H9 (cell line): ENCODE measurements at regions not wholly inside any gene's neighbourhood (a gene's known extent, or its start where the extent isn't known, plus 50 kb on each side); places are given as distances from the start of the nearest gene placed in this dataset.

Experiments
- DNase-seq: peaks from one replicate; pipeline ENCODE4 v3.0.0-alpha.2; 2017
- H2AFZ ChIP-seq: one replicate; pipeline ENCODE4 v1.6.1; 2013; ENCODE audit warnings: mild to moderate bottlenecking, low read length, control low read depth, moderate library complexity
- H2AK5ac ChIP-seq: 2 replicates; pipeline ENCODE4 v1.6.1; 2013; ENCODE audit warnings: low read length, control low read depth, mixed read lengths; ENCODE audit not compliant: insufficient read length
- H2BK120ac ChIP-seq: one replicate; pipeline ENCODE4 v1.6.1; 2013; ENCODE audit warnings: low read depth, mild to moderate bottlenecking, low read length, control low read depth, inconsistent platforms; ENCODE audit not compliant: poor library complexity, severe bottlenecking
- H2BK12ac ChIP-seq: 2 replicates; pipeline ENCODE4 v1.6.1; 2013; ENCODE audit warnings: low read length, control low read depth, mixed read lengths, low read depth; ENCODE audit not compliant: insufficient read length
- H2BK15ac ChIP-seq: 2 replicates; pipeline ENCODE4 v1.6.1; 2013; ENCODE audit warnings: low read depth, low read length, control low read depth
- H2BK20ac ChIP-seq: one replicate; pipeline ENCODE4 v1.6.1; 2013; ENCODE audit warnings: low read depth, mild to moderate bottlenecking, low read length, control low read depth, inconsistent platforms; ENCODE audit not compliant: poor library complexity, severe bottlenecking
- H2BK5ac ChIP-seq: 2 replicates; pipeline ENCODE4 v1.6.1; 2013; ENCODE audit warnings: low read length, control low read depth, mixed read lengths; ENCODE audit not compliant: insufficient read length
- H3K14ac ChIP-seq: 2 replicates; pipeline ENCODE4 v1.6.1; 2013; ENCODE audit warnings: low read length, control low read depth; ENCODE audit not compliant: insufficient read depth
- H3K18ac ChIP-seq: 2 replicates; pipeline ENCODE4 v1.6.1; 2013; ENCODE audit warnings: low read depth, mild to moderate bottlenecking, mixed read lengths, low read length, control low read depth; ENCODE audit not compliant: insufficient read length
- H3K23ac ChIP-seq: 2 replicates; pipeline ENCODE4 v1.6.1; 2013; ENCODE audit warnings: low read length, control low read depth, mixed read lengths, low read depth; ENCODE audit not compliant: insufficient read length
- H3K23me2 ChIP-seq: 2 replicates; pipeline ENCODE4 v1.6.1; 2013; ENCODE audit warnings: low read depth, mild to moderate bottlenecking, mixed read lengths, low read length, control low read depth; ENCODE audit not compliant: insufficient read length, poor library complexity, severe bottlenecking
- H3K27ac ChIP-seq: 2 replicates; pipeline ENCODE4 v1.5.1; 2013; ENCODE audit warnings: low read length, control low read depth, mixed read lengths, low read depth; ENCODE audit not compliant: insufficient read length
- H3K27me3 ChIP-seq: 2 replicates; pipeline ENCODE4 v1.6.1; 2013; ENCODE audit warnings: low read length, control low read depth, inconsistent platforms; ENCODE audit not compliant: insufficient read depth
- H3K4ac ChIP-seq: 2 replicates; pipeline ENCODE4 v1.6.1; 2013; ENCODE audit warnings: low read depth, mild to moderate bottlenecking, control low read depth, inconsistent platforms, low read length, moderate library complexity
- H3K4me1 ChIP-seq: 2 replicates; pipeline ENCODE4 v1.6.1; 2013; ENCODE audit warnings: low read length, control low read depth, inconsistent platforms; ENCODE audit not compliant: insufficient read depth
- H3K4me2 ChIP-seq: 2 replicates; pipeline ENCODE4 v1.6.1; 2013; ENCODE audit warnings: low read length, control low read depth, mixed read lengths; ENCODE audit not compliant: insufficient read length, insufficient read depth
- H3K56ac ChIP-seq: 2 replicates; pipeline ENCODE4 v1.6.1; 2013; ENCODE audit warnings: low read depth, mild to moderate bottlenecking, mixed read lengths, low read length, control low read depth; ENCODE audit not compliant: insufficient read length
- H3K79me1 ChIP-seq: 2 replicates; pipeline ENCODE4 v1.6.1; 2013; ENCODE audit warnings: low read depth, mild to moderate bottlenecking, moderate library complexity, low read length, control low read depth, inconsistent platforms; ENCODE audit not compliant: insufficient read depth, poor library complexity, severe bottlenecking
- H3K79me2 ChIP-seq: 2 replicates; pipeline ENCODE4 v1.6.1; 2013; ENCODE audit warnings: low read length, control low read depth, inconsistent platforms; ENCODE audit not compliant: insufficient read depth
- H3K9ac ChIP-seq: 2 replicates; pipeline ENCODE4 v1.6.1; 2013; ENCODE audit warnings: low read length, control low read depth, mixed read lengths; ENCODE audit not compliant: insufficient read length; ENCODE audit errors: extremely low read depth
- H3K9me3 ChIP-seq: one replicate; pipeline ENCODE4 v1.6.1; 2013; ENCODE audit warnings: low read depth, low read length, inconsistent platforms; ENCODE audit not compliant: control insufficient read depth
- H3T11ph ChIP-seq: one replicate; pipeline ENCODE4 v1.6.1; 2013; ENCODE audit warnings: mild to moderate bottlenecking, low read length, control low read depth, inconsistent platforms
- H4K20me1 ChIP-seq: one replicate; pipeline ENCODE4 v1.6.1; 2013; ENCODE audit not compliant: control insufficient read depth, insufficient read length, insufficient read depth
- H4K5ac ChIP-seq: 2 replicates; pipeline ENCODE4 v1.6.1; 2013; ENCODE audit warnings: low read depth, mild to moderate bottlenecking, mixed read lengths, low read length, control low read depth; ENCODE audit not compliant: insufficient read length
- H4K8ac ChIP-seq: replicated peaks from 2 replicates; pipeline ENCODE4 v1.6.1; 2013; ENCODE audit warnings: low read length, control low read depth, mixed read lengths, low read depth; ENCODE audit not compliant: insufficient read length
- H4K91ac ChIP-seq: 2 replicates; pipeline ENCODE4 v1.6.1; 2013; ENCODE audit warnings: low read depth, mild to moderate bottlenecking, moderate library complexity, mixed read lengths, low read length, control low read depth; ENCODE audit not compliant: insufficient read length
- H3K27ac Mint-ChIP-seq, 3 experiments: 2 replicates in 2 of 3; 3 replicates in 1 of 3; pipeline ENCODE4 v1.8.0; 2020 to 2021; ENCODE audit warnings: mixed read lengths in 3 of 3, mild to moderate bottlenecking in 1 of 3, moderate library complexity in 1 of 3
- H3K27me3 Mint-ChIP-seq: 2 replicates; pipeline ENCODE4 v1.8.0; 2021; ENCODE audit warnings: low read depth, mild to moderate bottlenecking, moderate library complexity, mixed read lengths
- H3K36me3 Mint-ChIP-seq, 3 experiments: 2 replicates in 2 of 3; 3 replicates in 1 of 3; pipeline ENCODE4 v1.8.0; 2020 to 2021; ENCODE audit warnings: low read depth in 3 of 3, mixed read lengths in 3 of 3; ENCODE audit not compliant: insufficient read depth in 1 of 3
- H3K4me1 Mint-ChIP-seq, 2 experiments: 2 replicates each; pipeline ENCODE4 v1.8.0; 2020; ENCODE audit warnings: mixed read lengths in 2 of 2
- H3K4me3 Mint-ChIP-seq, 2 experiments: 2 replicates in 1 of 2; 3 replicates in 1 of 2; pipeline ENCODE4 v1.8.0; 2020 to 2021; ENCODE audit warnings: mild to moderate bottlenecking in 2 of 2, mixed read lengths in 2 of 2, moderate library complexity in 1 of 2
- H3K9me3 Mint-ChIP-seq, 2 experiments: 2 replicates in 1 of 2; 3 replicates in 1 of 2; pipeline ENCODE4 v1.8.0; 2020; ENCODE audit warnings: mild to moderate bottlenecking in 2 of 2, mixed read lengths in 2 of 2, moderate library complexity in 1 of 2
- CTCF ChIP-seq: fragments of 200-600 bp; sonication (generic); conservative IDR thresholded peaks from 3 replicates; pipeline ENCODE4 v1.8.0; 2021; ENCODE audit warnings: antibody characterized with exemption, mild to moderate bottlenecking

- Histone ChIP-seq H2BK120ac (no peak overlapping the region), H4K5ac (no peak overlapping the region), H3K23ac (no peak overlapping the region), H2AK5ac (no peak overlapping the region), H2BK5ac (no peak overlapping the region), H3K79me1 (no peaks in the 10 kb centered on the region), H2AFZ (no peak overlapping the region), H3K4me1 (peaks cover 3% of the 10 kb centered on the region; the same call in 1 of the 2 replicates), H3K9ac (no peak overlapping the region), H3K27me3 (no peaks in the 10 kb centered on the region), H3K4ac (no peak overlapping the region), H2BK12ac (no peak overlapping the region), H2BK15ac (no peak overlapping the region), H3K23me2 (no peaks in the 10 kb centered on the region), H3K14ac (no peak overlapping the region), H4K91ac (no peak overlapping the region), H4K20me1 (no peaks in the 10 kb centered on the region), H3K56ac (no peak overlapping the region), H3K79me2 (no peaks in the 10 kb centered on the region), H3K9me3 (no peaks in the 10 kb centered on the region), H3K27ac (no peak overlapping the region), H3K4me2 (no peak overlapping the region), H3T11ph (no peak overlapping the region), H4K8ac (no peak overlapping the region), H2BK20ac (no peak overlapping the region), H3K18ac (no peak overlapping the region)
- TF ChIP-seq CTCF, result no peak
- H3K4me1 Mint-ChIP-seq, result 0 out of 4 replicates have a peak, but pooled peaks cover 0 to 3% of the 10 kb centered on the region in 2 experiments
- no peak for DNase-seq
- no peaks in the 10 kb centered on the region for H3K9me3 Mint-ChIP-seq
- H3K27ac Mint-ChIP-seq, result no peak overlapping the region
- no peaks in the 10 kb centered on the region for H3K27me3 Mint-ChIP-seq
- no peak overlapping the region for H3K4me3 Mint-ChIP-seq
- H3K36me3 Mint-ChIP-seq, result no peaks in the 10 kb centered on the region
Measured at GRCh38 chr4:177582992-177583391, 140.8 kb upstream of the AGA start.
